ENCODE measurements at regions not wholly inside any gene's neighbourhood (a gene's known extent, or its start where the extent isn't known, plus 50 kb on each side); places are given as distances from the start of the nearest gene placed in this dataset.
"Not testable (repeated sequence)": the region's sequence is repeated elsewhere in the genome, so short reads cannot be mapped to it uniquely, and the experiment has no call there.

GRCh38 chr7:98727146-98727709, 110.1 kb downstream of the NPTX2 start:
- no peak for DNase-seq (ENCODE audit: low read depth in 2 of 3, low spot score in 2 of 3)

GRCh38 chr7:98728555-98728954, 111.5 kb downstream of the NPTX2 start:
- no peak for DNase-seq (ENCODE audit: low read depth in 2 of 3, low spot score in 2 of 3)

GRCh38 chr7:98729121-98729520, 112.0 kb downstream of the NPTX2 start:
- DNase-seq (ENCODE audit: low read depth in 2 of 3, low spot score in 2 of 3), result no peak

- no peak for DNase-seq (ENCODE audit: low read depth in 2 of 3, low spot score in 2 of 3)
These were observed 113.2 kb downstream of the NPTX2 start for GRCh38 chr7:98730326-98730725.

- no peak for DNase-seq (ENCODE audit: low read depth in 2 of 3, low spot score in 2 of 3)
These were observed 114.6 kb downstream of the NPTX2 start for GRCh38 chr7:98731651-98732050.

GRCh38 chr7:98733036-98733435, 116.0 kb downstream of the NPTX2 start:
- DNase-seq (ENCODE audit: low read depth in 2 of 3, low spot score in 2 of 3), result peak in 2 of 3 donors; percentile 50 to 65

- no peak for DNase-seq (ENCODE audit: low read depth in 2 of 3, low spot score in 2 of 3)
These were observed 118.7 kb downstream of the NPTX2 start for GRCh38 chr7:98735801-98736200.

GRCh38 chr7:98736461-98736860, 119.4 kb downstream of the NPTX2 start:
- not testable (repeated sequence) for DNase-seq (ENCODE audit: low read depth in 2 of 3, low spot score in 2 of 3)

GRCh38 chr7:98737176-98737575, 120.1 kb downstream of the NPTX2 start:
- DNase-seq (ENCODE audit: low read depth in 2 of 3, low spot score in 2 of 3), result no peak

- DNase-seq (ENCODE audit: low read depth in 2 of 3, low spot score in 2 of 3), result no peak
These were observed 123.6 kb downstream of the NPTX2 start for GRCh38 chr7:98740643-98741042.

GRCh38 chr7:98745722-98746318, 124.0 kb downstream of the TMEM130 start:
- DNase-seq (ENCODE audit: low read depth in 2 of 3, low spot score in 2 of 3), result peak; percentile 33 to 85 (median 66)

GRCh38 chr7:98748090-98748489, 121.7 kb downstream of the TMEM130 start:
- no peak for DNase-seq (ENCODE audit: low read depth in 2 of 3, low spot score in 2 of 3)

- no peak for DNase-seq (ENCODE audit: low read depth in 2 of 3, low spot score in 2 of 3)
These were observed 116.6 kb downstream of the TMEM130 start for GRCh38 chr7:98753176-98753575.

- DNase-seq (ENCODE audit: low read depth in 2 of 3, low spot score in 2 of 3), result peak in 1 of 3 donors; percentile 36
These were observed 115.8 kb downstream of the TMEM130 start for GRCh38 chr7:98753989-98754479.

GRCh38 chr7:98755138-98755898, 114.5 kb downstream of the TMEM130 start:
- no peak for DNase-seq (ENCODE audit: low read depth in 2 of 3, low spot score in 2 of 3)

- DNase-seq (ENCODE audit: low read depth in 2 of 3, low spot score in 2 of 3), result no peak
These were observed 111.7 kb downstream of the TMEM130 start for GRCh38 chr7:98758157-98758556.

- no peak for DNase-seq (ENCODE audit: low read depth in 2 of 3, low spot score in 2 of 3)
These were observed 109.6 kb downstream of the TMEM130 start for GRCh38 chr7:98760201-98760651.

- DNase-seq (ENCODE audit: low read depth in 2 of 3, low spot score in 2 of 3), result no peak
These were observed 108.6 kb downstream of the TMEM130 start for GRCh38 chr7:98761225-98761624.

GRCh38 chr7:98762620-98763019, 107.2 kb downstream of the TMEM130 start:
- no peak for DNase-seq (ENCODE audit: low read depth in 2 of 3, low spot score in 2 of 3)

GRCh38 chr7:98763441-98763840, 106.4 kb downstream of the TMEM130 start:
- DNase-seq (ENCODE audit: low read depth in 2 of 3, low spot score in 2 of 3), result no peak

GRCh38 chr7:98764946-98765345, 104.9 kb downstream of the TMEM130 start:
- no peak for DNase-seq (ENCODE audit: low read depth in 2 of 3, low spot score in 2 of 3)

- not testable (repeated sequence) for DNase-seq (ENCODE audit: low read depth in 2 of 3, low spot score in 2 of 3)
These were observed 99.7 kb downstream of the TMEM130 start for GRCh38 chr7:98770085-98770484.

All from hematopoietic multipotent progenitor cell (in vitro differentiated cells).